CD4-positive, alpha-beta memory T cell (primary cell): ENCODE measurements at regions not wholly inside any gene's neighbourhood (a gene's known extent, or its start where the extent isn't known, plus 50 kb on each side); places are given as distances from the start of the nearest gene placed in this dataset.

Source experiments
- CTCF ChIA-PET: fragments of 350-600 bp; sonication (Branson Sonifier 250); formaldehyde crosslinking; loops from one replicate; lab custom pipeline; 2021; ENCODE audit warnings: inconsistent platforms; ENCODE audit not compliant: partially characterized antibody; lab: Charles Lee
- POLR2A ChIA-PET: fragments of 350-600 bp; sonication (Branson Sonifier 250); formaldehyde crosslinking; loops from one replicate; lab custom pipeline; 2021; ENCODE audit not compliant: partially characterized antibody; lab: Charles Lee
- DNase-seq, 5 donors: peaks; one replicate each; pipeline versions ENCODE4 v3.0.0 to v3.0.0-alpha.2; 2020 to 2022; ENCODE audit warnings: mixed read lengths in 1 of 5
- H3K27ac ChIP-seq: one replicate; pipeline ENCODE4 v1.7.0; 2013; ENCODE audit warnings: low read depth, low read length
- H3K27me3 ChIP-seq: 2 replicates; pipeline ENCODE4 v1.7.0; 2013; ENCODE audit warnings: mild to moderate bottlenecking, low read length, moderate library complexity; ENCODE audit not compliant: insufficient read depth
- H3K36me3 ChIP-seq: 2 replicates; pipeline ENCODE4 v1.7.0; 2013; ENCODE audit warnings: mild to moderate bottlenecking, low read length, moderate library complexity; ENCODE audit not compliant: insufficient read depth
- H3K4me1 ChIP-seq: 2 replicates; pipeline ENCODE4 v1.7.0; 2013; ENCODE audit warnings: mild to moderate bottlenecking, low read length, moderate library complexity; ENCODE audit not compliant: insufficient read depth
- H3K4me3 ChIP-seq, 2 donors: one replicate each; pipeline ENCODE4 v1.7.0; 2013; ENCODE audit warnings: low read length in 2 of 2, mild to moderate bottlenecking in 1 of 2
- H3K9me3 ChIP-seq, 2 donors: one replicate each; pipeline ENCODE4 v1.7.0; 2013; ENCODE audit warnings: low read length in 2 of 2, control low read depth in 1 of 2; ENCODE audit not compliant: control insufficient read depth in 1 of 2
- H3K27ac Mint-ChIP-seq, 7 donors: one replicate each; pipeline ENCODE4 v1.8.0; 2020 to 2021; ENCODE audit warnings: mixed read lengths in 7 of 7, mild to moderate bottlenecking in 6 of 7, inconsistent platforms in 3 of 7, moderate library complexity in 3 of 7
- H3K27me3 Mint-ChIP-seq, 2 donors: one replicate each; pipeline ENCODE4 v1.8.0; 2020 to 2021; ENCODE audit warnings: mixed read lengths in 2 of 2
- H3K36me3 Mint-ChIP-seq, 2 donors: one replicate each; pipeline ENCODE4 v1.8.0; 2020 to 2021; ENCODE audit warnings: mixed read lengths in 2 of 2, inconsistent platforms in 1 of 2, mild to moderate bottlenecking in 1 of 2
- H3K4me1 Mint-ChIP-seq, 4 donors: one replicate each; pipeline ENCODE4 v1.8.0; 2020 to 2021; ENCODE audit warnings: mixed read lengths in 4 of 4, mild to moderate bottlenecking in 1 of 4
- H3K4me3 Mint-ChIP-seq, 8 donors: one replicate each; pipeline ENCODE4 v1.8.0; 2020 to 2021; ENCODE audit warnings: mixed read lengths in 8 of 8, mild to moderate bottlenecking in 7 of 8, moderate library complexity in 6 of 8, inconsistent platforms in 3 of 8
- H3K9me3 Mint-ChIP-seq, 8 donors: one replicate each; pipeline ENCODE4 v1.8.0; 2020 to 2021; ENCODE audit warnings: mixed read lengths in 8 of 8, mild to moderate bottlenecking in 5 of 8, inconsistent platforms in 3 of 8, moderate library complexity in 1 of 8
- intact Hi-C: fragments of 100-400 bp; cut with micrococcal nuclease; formaldehyde crosslinking; loops from one replicate; pipeline ENCODE4 v1.15.1; 2023

DNA sequence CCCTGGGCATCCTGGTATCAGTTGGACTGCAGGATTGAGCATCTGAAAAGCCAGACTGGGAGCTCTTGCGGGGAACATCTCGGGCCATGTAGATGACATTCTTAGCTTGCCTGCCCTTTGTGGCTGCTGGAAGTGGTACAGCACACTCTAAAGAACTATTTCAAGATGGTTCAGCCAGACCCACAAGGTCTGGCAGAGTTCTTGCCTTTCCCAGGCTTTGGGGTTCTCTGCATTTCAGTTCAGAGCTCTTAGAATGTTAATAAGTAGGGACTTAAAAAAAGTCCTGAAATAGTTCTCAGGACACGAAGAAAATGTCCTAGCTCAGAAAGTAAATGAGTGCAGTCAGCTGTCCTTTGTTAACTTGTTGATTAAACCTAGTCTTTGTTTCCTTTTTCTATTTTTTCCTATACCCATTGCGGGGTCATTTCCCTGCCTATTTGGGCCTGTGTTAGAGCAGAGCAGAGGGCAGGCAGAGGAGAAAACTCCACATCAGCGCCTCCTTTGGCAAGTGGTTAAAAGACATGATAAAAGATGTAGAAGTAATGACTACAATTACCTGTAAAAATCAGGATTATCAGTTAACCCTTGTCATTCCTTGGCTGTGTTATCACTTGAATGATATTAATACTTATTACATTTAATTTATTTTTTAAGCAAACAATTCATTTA is 291.5 kb downstream of the ZSWIM6 start:
- H3K9me3 Mint-ChIP-seq: peaks cover 0 to 3% (median 0%) of the 10 kb centered on the region in 8 donors
- H3K36me3 ChIP-seq: no peaks in the 10 kb centered on the region
- no peak overlapping the region for H3K4me3 Mint-ChIP-seq
- no peak overlapping the region for H3K4me3 ChIP-seq
- no peak for DNase-seq
- H3K27me3 ChIP-seq: peaks cover 6% of the 10 kb centered on the region
- CTCF ChIA-PET: interaction anchor here (0.9 to 1.6 kb wide), 4 partner anchors 9 to 47 kb away, joined by 3 to 4 read pairs (median 3); no protein-coding TSS in a partner anchor
- no peak overlapping the region for H3K27ac Mint-ChIP-seq
- peaks cover 20 to 28% of the 10 kb centered on the region in 2 donors for H3K27me3 Mint-ChIP-seq
- H3K4me1 ChIP-seq: peaks cover 9% of the 10 kb centered on the region
- H3K4me1 Mint-ChIP-seq: peaks cover 0 to 11% (median 2%) of the 10 kb centered on the region in 4 donors
- H3K9me3 ChIP-seq: no peaks in the 10 kb centered on the region
- intact Hi-C loops: no loop called here
- no peaks in the 10 kb centered on the region for H3K36me3 Mint-ChIP-seq
- no peak overlapping the region for H3K27ac ChIP-seq
- POLR2A ChIA-PET: no interaction called here

DNA sequence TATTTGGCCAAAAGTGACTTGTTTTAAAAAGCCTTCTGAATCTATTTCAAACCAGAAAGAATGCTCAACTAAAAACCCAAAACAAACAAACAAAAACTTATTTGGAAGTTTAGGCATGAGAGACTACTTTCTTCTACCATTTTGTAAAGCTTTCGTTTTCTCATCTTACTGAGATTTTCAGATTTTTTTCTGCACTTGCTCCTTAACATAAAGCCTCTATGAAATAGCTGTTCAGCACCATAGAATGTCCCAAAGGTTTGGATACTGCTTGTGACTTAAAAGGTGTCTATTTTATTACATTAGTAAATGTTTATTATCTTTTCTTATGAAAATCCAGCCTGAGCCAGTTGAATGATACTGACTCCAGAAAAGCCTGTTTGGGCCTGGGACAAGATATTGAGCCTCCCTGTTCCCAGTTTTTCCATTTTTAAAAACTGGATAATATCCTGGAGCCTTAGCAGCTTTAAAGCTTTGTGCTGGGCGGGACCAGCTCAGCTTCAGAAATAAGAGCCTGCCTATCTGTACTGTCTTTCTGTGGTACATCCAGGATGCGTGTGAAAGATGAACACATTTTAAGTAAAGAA is 292.6 kb downstream of the ZSWIM6 start:
- Histone ChIP-seq H3K4me3 (no peak overlapping the region), H3K27me3 (peaks cover 6% of the 10 kb centered on the region), H3K27ac (no peak overlapping the region), H3K4me1 (peaks cover 9% of the 10 kb centered on the region), H3K9me3 (no peaks in the 10 kb centered on the region), H3K36me3 (no peaks in the 10 kb centered on the region)
- intact Hi-C loops: no loop called here
- CTCF ChIA-PET: interaction anchor here (1.2 to 1.6 kb wide), 3 partner anchors 10 to 34 kb away, joined by 3 to 4 read pairs (median 3); no protein-coding TSS in a partner anchor
- H3K27ac Mint-ChIP-seq: no peak overlapping the region
- peak overlapping the region in 5 of 8 donors; percentile 27 to 72 (median 32) for H3K4me3 Mint-ChIP-seq
- H3K4me1 Mint-ChIP-seq: peaks cover 0 to 11% (median 2%) of the 10 kb centered on the region in 4 donors
- no peak for DNase-seq
- peaks cover 19 to 31% of the 10 kb centered on the region in 2 donors for H3K27me3 Mint-ChIP-seq
- no peaks in the 10 kb centered on the region for H3K36me3 Mint-ChIP-seq
- POLR2A ChIA-PET: no interaction called here
- peaks cover 0 to 5% (median 0%) of the 10 kb centered on the region in 8 donors for H3K9me3 Mint-ChIP-seq

DNA sequence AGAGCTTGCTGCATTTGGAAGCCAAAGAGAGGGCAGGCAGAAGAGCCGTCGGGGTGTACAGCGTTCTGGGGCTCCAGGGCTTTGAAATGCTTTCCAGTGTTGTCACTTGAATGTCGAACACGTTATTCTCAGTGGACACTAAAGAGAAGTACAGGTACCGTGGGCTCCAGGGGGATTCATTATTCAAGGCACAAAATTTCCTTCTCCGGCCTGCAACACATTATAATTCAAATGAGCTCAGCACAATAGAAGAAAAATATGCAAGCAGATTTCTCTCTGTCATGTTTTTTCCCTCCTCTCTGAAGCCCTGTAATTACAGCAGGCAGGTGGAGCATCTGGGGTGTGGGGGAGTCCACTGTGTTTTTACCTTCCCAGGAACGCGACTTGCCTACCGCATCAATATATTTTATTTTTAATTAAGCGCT is 293.1 kb downstream of the ZSWIM6 start:
- Mint-ChIP-seq H3K27me3 (peaks cover 19 to 34% of the 10 kb centered on the region in 2 donors), H3K4me1 (peaks cover 0 to 11% (median 2%) of the 10 kb centered on the region in 4 donors), H3K4me3 (peak overlapping the region in 7 of 8 donors; percentile 13 to 72 (median 32)), H3K9me3 (peaks cover 0 to 8% (median 0%) of the 10 kb centered on the region in 8 donors), H3K36me3 (no peaks in the 10 kb centered on the region), H3K27ac (no peak overlapping the region)
- Histone ChIP-seq H3K27ac (no peak overlapping the region), H3K36me3 (no peaks in the 10 kb centered on the region), H3K4me3 (no peak overlapping the region), H3K9me3 (no peaks in the 10 kb centered on the region), H3K4me1 (peaks cover 9% of the 10 kb centered on the region), H3K27me3 (peaks cover 6% of the 10 kb centered on the region)
- intact Hi-C loops: no loop called here
- DNase-seq: no peak
- ChIA-PET POLR2A (no interaction called here), CTCF (interaction anchor here (1.6 kb wide), 1 partner anchor 12 kb away, joined by 4 read pairs; no protein-coding TSS in a partner anchor)

DNA sequence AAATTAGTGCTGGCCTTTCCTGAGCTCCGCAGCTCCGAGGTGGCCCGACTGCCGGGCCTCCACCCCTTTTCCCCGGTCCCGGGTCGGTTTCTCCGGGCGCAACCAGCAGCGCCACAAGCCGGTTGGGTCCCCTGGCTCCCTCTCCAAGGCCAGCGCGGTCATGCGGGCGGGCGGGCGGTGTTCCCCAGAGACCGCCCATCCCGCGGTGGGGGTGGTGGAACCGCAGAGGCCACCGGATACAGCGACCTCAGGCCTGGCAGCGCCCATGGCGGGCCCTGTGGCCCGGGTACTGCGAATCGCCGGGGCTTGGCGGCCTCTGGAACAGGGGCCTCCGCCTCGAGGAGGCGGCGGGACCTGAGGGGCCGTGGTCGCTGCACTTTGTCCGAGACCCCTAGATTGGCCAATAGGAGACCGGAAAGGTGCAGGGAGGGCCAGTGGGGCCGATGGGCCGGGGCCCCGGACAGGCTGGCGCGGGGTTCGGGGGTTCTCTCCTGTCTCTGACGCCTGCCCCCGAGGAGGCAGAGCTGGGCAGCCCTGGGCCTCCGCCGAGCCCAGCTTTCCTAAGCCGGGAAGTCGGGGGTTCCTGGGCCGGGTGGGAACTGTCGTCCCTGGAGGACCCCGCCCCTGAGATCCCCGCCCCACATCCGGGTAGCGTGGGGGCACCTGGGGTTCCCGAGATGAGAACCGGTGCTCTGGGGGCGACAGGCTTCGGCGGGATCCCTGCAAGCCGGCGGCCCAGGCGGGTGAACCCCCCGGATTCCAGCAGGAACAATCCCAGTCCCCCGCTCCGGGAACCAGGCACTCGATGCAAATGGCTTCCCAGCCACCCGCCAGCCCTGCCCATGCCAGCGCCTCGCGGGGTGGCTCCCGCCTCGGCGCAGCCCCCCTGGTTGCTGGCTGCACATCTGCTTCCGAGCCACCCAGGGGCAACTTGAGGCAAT is 293.9 kb downstream of the ZSWIM6 start:
- Mint-ChIP-seq H3K4me1 (peaks cover 0 to 11% (median 2%) of the 10 kb centered on the region in 4 donors), H3K27me3 (peaks cover 23 to 30% of the 10 kb centered on the region in 2 donors)
- intact Hi-C loops: no loop called here

DNA sequence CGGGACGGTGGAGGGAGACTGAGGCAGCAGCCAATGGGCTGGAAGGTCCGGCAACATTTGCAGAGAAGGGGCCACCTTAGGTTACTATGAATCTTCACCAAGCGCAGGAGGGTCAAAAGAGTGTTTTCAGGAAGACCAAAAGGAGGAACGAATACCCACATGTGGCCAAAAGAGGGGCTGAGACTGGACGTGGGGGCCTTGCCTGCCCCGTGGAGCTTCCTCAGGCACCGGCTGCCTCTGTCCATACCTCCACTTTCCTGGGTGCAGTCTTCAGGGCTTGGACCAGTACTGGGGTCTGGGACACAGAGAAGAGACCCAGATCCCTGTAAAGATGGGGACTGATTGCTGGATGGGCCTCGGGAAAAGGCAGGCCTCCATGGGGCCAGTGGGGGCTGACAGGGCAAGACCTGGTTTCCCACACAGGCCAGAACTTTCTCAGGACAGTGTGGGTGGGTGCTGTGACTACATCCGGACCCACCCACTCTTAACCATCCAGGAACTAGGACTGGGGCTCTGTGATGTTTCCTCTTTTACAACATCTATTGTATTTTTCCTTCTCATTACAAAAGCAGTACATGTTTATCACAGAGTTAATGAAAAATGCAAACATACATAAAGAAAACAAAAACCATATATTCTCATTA is 294.7 kb downstream of the ZSWIM6 start:
- peaks cover 0 to 11% (median 2%) of the 10 kb centered on the region in 4 donors for H3K4me1 Mint-ChIP-seq
- H3K4me3 ChIP-seq: no peak overlapping the region
- peak overlapping the region; percentile 26 to 71 (median 49) for H3K4me3 Mint-ChIP-seq
- H3K27ac ChIP-seq: no peak overlapping the region
- no peaks in the 10 kb centered on the region for H3K36me3 Mint-ChIP-seq
- intact Hi-C loops: no loop called here
- no peak overlapping the region for H3K27ac Mint-ChIP-seq
- H3K9me3 ChIP-seq: no peaks in the 10 kb centered on the region
- H3K4me1 ChIP-seq: peaks cover 9% of the 10 kb centered on the region
- H3K27me3 Mint-ChIP-seq: peaks cover 24 to 29% of the 10 kb centered on the region in 2 donors
- no peak for DNase-seq
- H3K9me3 Mint-ChIP-seq: peaks cover 0 to 8% (median 2%) of the 10 kb centered on the region in 8 donors
- H3K27me3 ChIP-seq: peaks cover 6% of the 10 kb centered on the region
- no peaks in the 10 kb centered on the region for H3K36me3 ChIP-seq
- ChIA-PET POLR2A (no interaction called here), CTCF (no interaction called here)

More for the DNA sequence above, 293.9 kb downstream of the ZSWIM6 start:
- CTCF ChIA-PET: no interaction called here
- POLR2A ChIA-PET: no interaction called here
- Mint-ChIP-seq H3K9me3 (peaks cover 0 to 8% (median 2%) of the 10 kb centered on the region in 8 donors), H3K36me3 (no peaks in the 10 kb centered on the region), H3K4me3 (peak overlapping the region in 6 of 8 donors; percentile 30 to 71 (median 50)), H3K27ac (no peak overlapping the region)
- Histone ChIP-seq H3K4me1 (peaks cover 9% of the 10 kb centered on the region), H3K27me3 (peaks cover 6% of the 10 kb centered on the region), H3K9me3 (no peaks in the 10 kb centered on the region), H3K27ac (no peak overlapping the region), H3K4me3 (no peak overlapping the region), H3K36me3 (no peaks in the 10 kb centered on the region)
- DNase-seq: no peak

DNA sequence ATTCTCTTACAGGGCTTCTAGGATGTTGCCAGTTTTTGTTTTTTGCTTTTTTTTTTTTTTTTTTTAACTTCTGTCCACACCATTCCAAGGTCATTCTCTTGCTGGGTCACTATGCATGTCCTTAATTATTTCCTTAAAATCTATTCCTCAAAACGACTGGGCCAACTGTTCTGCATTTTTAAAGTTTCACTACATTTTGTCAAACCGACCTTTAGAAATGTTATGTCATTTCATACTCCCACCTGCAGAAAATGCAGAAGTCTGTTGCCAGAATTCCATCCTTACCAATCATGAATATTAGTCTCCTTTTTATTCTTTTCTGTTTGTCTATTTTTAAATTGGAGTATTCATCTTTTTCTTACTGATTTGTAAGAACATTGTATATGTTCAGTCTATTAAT is 295.5 kb downstream of the ZSWIM6 start:
- Histone ChIP-seq H3K36me3 (no peaks in the 10 kb centered on the region), H3K27me3 (peaks cover 6% of the 10 kb centered on the region), H3K9me3 (no peaks in the 10 kb centered on the region), H3K27ac (no peak overlapping the region), H3K4me1 (peaks cover 9% of the 10 kb centered on the region), H3K4me3 (no peak overlapping the region)
- ChIA-PET POLR2A (no interaction called here), CTCF (interaction anchor here (1.1 kb wide), 1 partner anchor 30 kb away, joined by 3 read pairs; no protein-coding TSS in a partner anchor)
- Mint-ChIP-seq H3K27ac (no peak overlapping the region), H3K4me1 (peaks cover 0 to 11% (median 2%) of the 10 kb centered on the region in 4 donors), H3K4me3 (peak overlapping the region in 3 of 8 donors; percentile 18 to 51 (median 28)), H3K27me3 (peaks cover 20 to 25% of the 10 kb centered on the region in 2 donors), H3K36me3 (no peaks in the 10 kb centered on the region), H3K9me3 (peaks cover 0 to 8% (median 2%) of the 10 kb centered on the region in 8 donors)
- no peak for DNase-seq
- intact Hi-C loops: no loop called here
